Esophagus muscularis mucosa (tissue), 4 donors: ENCODE measurements at regions not wholly inside any gene's neighbourhood (a gene's known extent, or its start where the extent isn't known, plus 50 kb on each side); places are given as distances from the start of the nearest gene placed in this dataset.

Experiments
- CTCF ChIP-seq, 3 experiments: fragments of 200-600 bp in 2 of 3; fragments of 450-650 bp in 1 of 3; sonication (generic) in 2 of 3; IDR thresholded peaks; one replicate each; pipeline ENCODE4 v1.5.1; 2017 to 2019; ENCODE audit warnings: antibody characterized with exemption in 3 of 3, mild to moderate bottlenecking in 2 of 3, moderate library complexity in 1 of 3
- EP300 ChIP-seq: sonication (generic); formaldehyde crosslinking; IDR thresholded peaks from one replicate; pipeline ENCODE4 v1.6.1; 2017; ENCODE audit warnings: antibody characterized with exemption
- POLR2A ChIP-seq: fragments of 450-650 bp; IDR thresholded peaks from one replicate; pipeline ENCODE4 v1.6.1; 2017; ENCODE audit warnings: antibody characterized with exemption, moderate library complexity, mild to moderate bottlenecking, low read depth
- POLR2AphosphoS5 ChIP-seq, 2 donors: sonication (generic); formaldehyde crosslinking; IDR thresholded peaks; one replicate each; pipeline ENCODE4 v1.6.1; 2017; ENCODE audit warnings: antibody characterized with exemption in 2 of 2

GRCh38 chr3:34995796-34996430 lies 643.4 kb upstream of the ARPP21 start:
- no peak for TF ChIP-seq POLR2AphosphoS5 (IDR thresholded peaks at IDR 0.05)
- no peak for TF ChIP-seq CTCF (IDR thresholded peaks at IDR 0.05)
- TF ChIP-seq POLR2A: no peak
- TF ChIP-seq EP300: no peak
